Head of caudate nucleus (tissue), 42 donors: ENCODE measurements at regions not wholly inside any gene's neighbourhood (a gene's known extent, or its start where the extent isn't known, plus 50 kb on each side); places are given as distances from the start of the nearest gene placed in this dataset.

Experiments
- DNase-seq, 42 donors: peaks; one replicate each; pipeline versions ENCODE4 v3.0.0 to v3.0.0-alpha.2; 2020 to 2021; ENCODE audit warnings: mixed read lengths in 7 of 42
- intact Hi-C: fragments of 100-400 bp; cut with DNase I; formaldehyde crosslinking; loops from one replicate; pipeline ENCODE4 v1.15.0; 2022

GRCh38 chr11:10622957-10623791, 54.7 kb upstream of the LYVE1 start:
- DNase-seq: peak in 15 of 42 donors; percentile 20 to 62 (median 37)
- intact Hi-C loops: no loop called here

GRCh38 chr11:10622108-10622507, 53.6 kb upstream of the LYVE1 start:
- intact Hi-C loops: no loop called here

GRCh38 chr11:10619131-10619680, 50.7 kb upstream of the LYVE1 start:
- intact Hi-C loops: no loop called here
- DNase-seq: peak in 1 of 42 donors; percentile 16

More at GRCh38 chr11:10622108-10622507, 53.6 kb upstream of the LYVE1 start:
- DNase-seq: peak in 1 of 42 donors; percentile 10

- DNase-seq: peak in 1 of 42 donors; percentile 14
These were observed 50.0 kb upstream of the LYVE1 start for GRCh38 chr11:10618490-10618889.

More at GRCh38 chr11:10618490-10618889, 50.0 kb upstream of the LYVE1 start:
- intact Hi-C loops: no loop called here
